ENCODE measurements at regions not wholly inside any gene's neighbourhood (a gene's known extent, or its start where the extent isn't known, plus 50 kb on each side); places are given as distances from the start of the nearest gene placed in this dataset.

GRCh38 chrX:20863649-20864048 lies 510.6 kb upstream of the CNKSR2 start:
- no peak for DNase-seq (ENCODE audit: low spot score)

DNA sequence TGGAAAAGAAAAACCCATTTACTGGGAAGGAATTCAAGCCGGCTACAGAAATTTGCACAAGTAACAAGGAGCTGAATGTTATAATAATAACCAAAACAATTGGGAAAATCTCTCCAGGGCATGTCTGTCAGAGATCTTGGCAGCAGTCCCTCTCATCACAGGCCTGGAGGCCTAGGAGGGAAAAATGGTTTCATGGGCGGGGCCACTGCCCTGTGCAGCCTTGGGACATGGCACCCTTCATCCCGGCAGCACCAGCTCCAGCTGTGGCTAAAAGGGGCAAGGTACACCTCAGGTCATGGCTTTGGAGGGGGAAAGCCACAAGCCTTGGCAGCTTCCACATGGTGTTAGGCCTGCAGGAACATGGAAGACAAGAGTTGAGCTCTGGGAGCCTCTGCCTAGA lies 513.1 kb upstream of the CNKSR2 start:
- no peak for DNase-seq (ENCODE audit: low spot score)

DNA sequence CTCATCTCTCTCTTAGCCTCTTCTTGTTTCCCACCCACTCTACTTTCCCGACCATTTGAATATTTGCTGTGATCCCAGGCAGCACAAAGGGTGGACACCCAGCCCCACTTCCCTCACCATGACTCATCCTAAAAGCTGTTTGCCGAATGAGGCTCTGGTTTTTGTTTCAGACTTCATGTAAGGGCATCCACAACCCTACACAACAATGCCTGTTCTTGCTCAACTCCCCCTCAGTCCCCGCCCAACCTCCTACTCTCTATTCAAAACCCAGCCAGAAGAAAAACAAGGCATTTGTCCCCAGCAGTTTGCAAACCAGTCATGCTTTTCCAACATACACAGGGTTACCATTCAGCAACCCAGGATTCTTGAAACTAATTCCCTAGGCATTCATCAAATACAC lies 516.5 kb upstream of the CNKSR2 start:
- no peak for DNase-seq (ENCODE audit: low spot score)

GRCh38 chrX:20838477-20838876 lies 535.7 kb upstream of the CNKSR2 start:
- no peak for DNase-seq (ENCODE audit: low spot score)

DNA sequence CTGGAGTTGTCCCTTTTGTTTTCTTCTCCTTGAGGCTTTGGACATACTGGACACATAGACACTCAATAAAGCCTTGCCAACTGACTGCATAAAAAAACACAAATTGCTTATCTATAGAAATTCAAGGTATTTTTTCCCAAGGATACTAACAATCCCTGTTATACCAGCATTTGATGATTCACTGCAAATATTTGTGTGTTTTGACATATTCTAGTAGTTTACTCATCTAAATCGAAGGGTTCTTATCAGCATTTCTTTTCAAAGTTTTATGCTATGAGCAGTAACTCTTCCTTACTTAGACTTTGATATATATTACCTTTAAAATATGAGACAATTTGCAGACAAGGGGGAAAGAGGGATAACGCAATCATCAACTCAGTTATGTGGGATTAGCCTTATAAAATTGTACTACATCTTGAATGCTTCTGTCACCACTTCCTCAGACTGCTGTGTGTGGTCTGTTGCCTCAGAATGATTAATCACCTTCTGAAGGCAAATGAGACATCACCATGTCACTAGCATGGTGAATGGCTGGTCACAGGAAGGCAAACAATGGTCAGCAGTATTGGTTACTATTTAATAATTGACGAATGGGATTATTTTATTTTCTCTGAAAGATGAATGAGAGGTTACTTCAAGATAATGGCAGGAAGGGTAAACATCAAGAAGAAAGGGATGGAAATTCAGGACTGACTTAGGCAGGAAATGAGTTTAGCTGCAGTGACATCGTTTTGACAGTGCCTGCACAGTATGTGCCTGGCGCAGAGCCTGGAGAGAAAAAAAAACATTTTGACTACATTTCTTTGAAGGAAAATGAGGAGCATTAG lies 544.3 kb upstream of the CNKSR2 start:
- no peak for DNase-seq (ENCODE audit: low spot score)

GRCh38 chrX:20825984-20826383 lies 548.2 kb upstream of the CNKSR2 start:
- DNase-seq (ENCODE audit: low spot score), result no peak

GRCh38 chrX:20803971-20804370 lies 537.3 kb upstream of the RPS6KA3 start:
- no peak for DNase-seq (ENCODE audit: low spot score)

DNA sequence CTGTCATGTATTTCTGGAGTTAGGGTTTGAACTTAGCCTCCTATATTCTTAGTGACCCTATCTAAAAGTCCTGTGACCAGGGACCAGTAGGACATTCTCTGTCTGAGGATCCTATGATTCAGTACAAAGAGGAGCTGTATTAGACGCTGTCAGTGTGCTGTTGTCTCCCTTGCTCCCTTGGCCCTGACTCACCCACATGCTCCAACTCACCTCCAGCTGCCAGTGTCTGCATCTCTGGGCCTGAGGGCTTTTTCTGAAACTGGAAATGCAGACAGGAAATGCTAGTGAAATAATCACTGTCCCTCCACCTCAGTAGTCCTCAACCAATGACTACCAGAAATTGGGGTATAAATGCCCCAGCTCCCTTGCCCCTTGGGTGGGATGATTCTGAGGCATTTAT lies 535.3 kb upstream of the RPS6KA3 start:
- DNase-seq (ENCODE audit: low spot score), result no peak

GRCh38 chrX:20796450-20796849 lies 529.7 kb upstream of the RPS6KA3 start:
- DNase-seq (ENCODE audit: low spot score), result no peak

DNA sequence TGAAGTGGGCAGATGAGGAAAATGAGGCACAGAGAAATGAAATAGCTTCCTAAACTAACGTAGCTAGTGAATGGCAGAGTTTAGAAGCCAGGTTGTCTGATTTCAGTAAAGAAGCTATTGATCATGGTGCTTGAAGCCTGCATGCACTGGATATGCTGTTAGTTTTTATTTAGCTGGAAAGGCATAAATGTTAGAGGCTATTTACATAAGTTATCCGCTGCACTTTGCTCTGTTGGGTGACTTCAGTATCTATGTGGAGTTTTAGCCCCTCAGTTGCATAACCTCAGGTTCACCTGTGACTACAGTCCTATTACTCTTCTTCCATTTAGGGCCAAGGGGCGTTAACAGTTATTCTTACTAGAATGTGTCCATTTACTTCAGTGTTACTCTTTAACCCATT lies 522.4 kb upstream of the RPS6KA3 start:
- DNase-seq (ENCODE audit: low spot score), result no peak

DNA sequence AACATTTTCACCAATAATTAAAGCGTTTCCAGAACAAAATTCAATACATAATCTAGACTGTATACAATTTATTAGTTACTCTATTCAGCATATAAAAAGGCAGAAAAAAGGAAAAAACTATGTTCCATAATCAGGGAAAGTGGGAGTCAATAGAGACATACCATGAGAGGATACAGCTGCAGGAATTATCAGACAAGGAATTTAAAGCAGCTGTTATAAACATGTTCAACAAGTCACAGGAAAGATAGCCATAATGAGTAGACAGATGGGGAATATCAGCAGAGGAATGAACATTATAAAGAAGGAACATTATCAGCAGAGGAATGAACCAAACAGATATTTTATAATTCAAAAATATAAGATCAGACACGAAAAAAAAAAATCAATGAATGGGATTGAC lies 500.6 kb upstream of the RPS6KA3 start:
- no peak for DNase-seq (ENCODE audit: low spot score)

DNA sequence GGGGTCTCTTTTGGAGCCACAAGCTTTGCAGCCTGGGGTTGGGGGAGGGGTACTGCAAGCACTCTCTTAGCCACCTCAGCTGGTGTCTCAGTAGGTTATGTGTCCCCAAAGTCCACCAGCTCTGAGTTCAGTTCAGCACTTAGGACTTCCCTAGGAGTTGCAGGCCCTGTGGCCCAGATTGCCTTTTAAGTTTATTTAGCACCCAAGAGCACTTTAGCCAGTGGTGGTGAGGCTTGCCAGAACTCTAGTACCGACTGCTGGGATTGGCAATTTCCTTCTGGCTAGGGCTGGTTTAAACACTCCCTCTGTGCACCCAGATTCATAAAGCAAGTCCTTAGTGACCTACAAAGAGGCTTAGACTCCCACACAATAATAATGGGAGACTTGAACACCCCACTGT lies 489.9 kb upstream of the RPS6KA3 start:
- DNase-seq (ENCODE audit: low spot score), result no peak

DNA sequence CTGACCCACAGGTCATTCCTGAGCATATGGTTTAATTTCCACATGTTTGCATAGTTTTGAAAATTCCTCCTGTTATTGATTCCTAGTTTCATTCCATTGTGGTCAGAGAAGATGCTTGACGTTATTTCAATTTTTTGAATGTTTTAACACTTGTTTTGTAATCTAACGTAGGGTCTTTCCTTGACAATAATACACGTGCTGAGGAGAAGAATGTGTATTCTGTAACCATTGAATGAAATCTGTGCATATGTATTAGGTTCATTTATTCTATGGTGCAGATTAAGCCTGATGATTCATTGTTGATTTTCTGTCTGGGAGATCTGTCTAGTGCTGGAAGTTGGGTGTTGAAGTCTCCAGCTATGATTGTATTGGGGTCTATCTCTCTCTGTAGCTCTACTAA lies 486.4 kb upstream of the RPS6KA3 start:
- DNase-seq (ENCODE audit: low spot score), result no peak

DNA sequence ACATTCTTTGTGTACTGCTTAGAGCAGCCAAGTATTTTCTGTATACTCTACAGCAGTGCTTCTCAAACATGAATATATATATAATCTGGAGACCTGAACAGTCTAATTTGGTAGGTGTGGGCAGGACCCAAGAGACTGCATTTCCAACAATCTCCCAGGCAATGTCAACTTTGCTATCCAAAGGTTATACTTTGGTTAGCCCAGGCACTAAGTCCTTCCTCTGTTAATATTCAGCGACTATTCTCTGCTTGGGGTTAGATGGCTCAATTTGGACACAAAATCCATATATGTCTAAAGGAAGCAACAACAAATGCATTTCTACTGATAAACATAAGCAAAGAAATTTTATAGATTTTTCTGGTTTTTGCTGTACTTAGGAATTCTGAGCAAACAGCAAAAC lies 480.0 kb upstream of the RPS6KA3 start:
- no peak for DNase-seq (ENCODE audit: low spot score)

- DNase-seq (ENCODE audit: low spot score), result no peak
Observed at GRCh38 chrX:20743046-20743445, 476.3 kb upstream of the RPS6KA3 start.

GRCh38 chrX:20742106-20742505 lies 475.4 kb upstream of the RPS6KA3 start:
- DNase-seq (ENCODE audit: low spot score), result no peak

DNA sequence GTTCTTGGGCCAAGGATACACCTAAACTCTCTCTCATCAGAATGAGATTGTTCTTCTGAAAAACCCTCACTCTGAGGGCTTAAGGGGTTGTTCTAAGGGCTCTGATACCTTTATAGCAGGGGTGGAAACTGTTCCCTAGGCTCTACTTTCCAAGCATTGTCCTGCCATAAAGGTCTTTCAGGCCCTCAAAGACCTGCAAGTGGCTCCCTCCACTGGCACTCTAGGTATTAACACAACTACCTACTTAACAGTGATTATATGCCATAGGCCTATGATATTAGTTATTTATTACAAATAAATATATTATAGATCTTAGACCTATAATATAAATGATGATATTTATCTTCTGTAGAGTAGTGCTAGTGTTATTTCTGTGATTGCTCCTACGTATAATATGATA lies 473.7 kb upstream of the RPS6KA3 start:
- no peak for DNase-seq (ENCODE audit: low spot score)

- no peak for DNase-seq (ENCODE audit: low spot score)
Observed at GRCh38 chrX:20739038-20739745, 472.5 kb upstream of the RPS6KA3 start.

- DNase-seq (ENCODE audit: low spot score), result no peak
Observed at GRCh38 chrX:20729416-20729815, 462.7 kb upstream of the RPS6KA3 start.

GRCh38 chrX:20727447-20727846 lies 460.7 kb upstream of the RPS6KA3 start:
- no peak for DNase-seq (ENCODE audit: low spot score)

GRCh38 chrX:20720954-20721626 lies 454.4 kb upstream of the RPS6KA3 start:
- no peak for DNase-seq (ENCODE audit: low spot score)

DNA sequence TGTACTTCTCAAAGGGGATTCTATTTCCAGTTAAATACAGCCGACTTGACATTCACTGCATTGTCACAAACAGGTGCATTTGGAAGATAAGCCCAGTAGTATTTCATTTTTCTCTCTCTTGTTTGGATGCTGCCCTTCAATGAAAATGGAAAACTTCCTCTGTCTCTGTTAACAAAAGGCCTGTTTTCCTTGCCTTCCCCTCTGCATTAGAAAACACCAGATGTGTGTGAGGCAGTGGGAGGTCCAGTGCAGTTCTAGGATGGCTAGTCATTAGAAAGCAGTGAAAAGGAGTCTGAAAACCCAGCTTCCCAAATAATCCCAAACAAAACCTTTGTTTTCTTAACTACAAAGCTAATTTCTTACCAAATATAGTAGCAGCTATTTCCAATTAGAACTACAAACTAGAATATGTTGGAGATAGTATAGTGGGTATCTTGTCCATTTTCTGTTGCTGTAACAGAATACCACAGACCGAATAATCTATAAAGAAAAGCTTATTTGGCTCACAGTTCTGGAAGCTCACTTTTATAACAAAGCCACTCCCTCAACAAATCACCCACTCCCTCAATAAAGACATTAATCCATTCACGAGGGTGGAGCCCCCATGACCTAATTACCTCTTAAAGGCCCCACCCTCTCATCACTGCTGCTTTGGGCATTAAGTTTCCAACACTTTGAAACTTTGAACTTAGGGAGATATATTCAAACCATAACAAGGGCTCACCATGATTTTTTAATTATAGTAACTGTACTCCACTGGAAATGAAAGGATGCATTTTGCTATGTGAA lies 452.1 kb upstream of the RPS6KA3 start:
- DNase-seq (ENCODE audit: low spot score), result no peak
